ENCODE measurements at regions not wholly inside any gene's neighbourhood (a gene's known extent, or its start where the extent isn't known, plus 50 kb on each side); places are given as distances from the start of the nearest gene placed in this dataset.

GRCh38 chr22:48587236-48587865, 1240.3 kb downstream of the BRD1 start:
- no peaks in the 10 kb centered on the region for H3K9me2 ChIP-seq (replicated peaks; ENCODE audit: control insufficient read depth, low read length)
- no peaks in the 10 kb centered on the region for H3K27me3 ChIP-seq (ENCODE audit: control insufficient read depth, low read length)
- H3K4me1 ChIP-seq (ENCODE audit: control insufficient read depth, low read length): no peaks in the 10 kb centered on the region
- H3K27ac ChIP-seq (ENCODE audit: low read depth, low read length): no peak overlapping the region
- H4K20me1 ChIP-seq (ENCODE audit: control insufficient read depth, insufficient read depth, low read depth, low read length): no peaks in the 10 kb centered on the region
- H3K36me3 ChIP-seq (ENCODE audit: control insufficient read depth, low read length): no peaks in the 10 kb centered on the region
- H3K79me2 ChIP-seq (ENCODE audit: control insufficient read depth, low read length): no peaks in the 10 kb centered on the region
- no peak for TF ChIP-seq EZH2phosphoT487 (IDR thresholded peaks at IDR 0.05; ENCODE audit: borderline replicate concordance, low read length)
- TF ChIP-seq, protein P1, sequence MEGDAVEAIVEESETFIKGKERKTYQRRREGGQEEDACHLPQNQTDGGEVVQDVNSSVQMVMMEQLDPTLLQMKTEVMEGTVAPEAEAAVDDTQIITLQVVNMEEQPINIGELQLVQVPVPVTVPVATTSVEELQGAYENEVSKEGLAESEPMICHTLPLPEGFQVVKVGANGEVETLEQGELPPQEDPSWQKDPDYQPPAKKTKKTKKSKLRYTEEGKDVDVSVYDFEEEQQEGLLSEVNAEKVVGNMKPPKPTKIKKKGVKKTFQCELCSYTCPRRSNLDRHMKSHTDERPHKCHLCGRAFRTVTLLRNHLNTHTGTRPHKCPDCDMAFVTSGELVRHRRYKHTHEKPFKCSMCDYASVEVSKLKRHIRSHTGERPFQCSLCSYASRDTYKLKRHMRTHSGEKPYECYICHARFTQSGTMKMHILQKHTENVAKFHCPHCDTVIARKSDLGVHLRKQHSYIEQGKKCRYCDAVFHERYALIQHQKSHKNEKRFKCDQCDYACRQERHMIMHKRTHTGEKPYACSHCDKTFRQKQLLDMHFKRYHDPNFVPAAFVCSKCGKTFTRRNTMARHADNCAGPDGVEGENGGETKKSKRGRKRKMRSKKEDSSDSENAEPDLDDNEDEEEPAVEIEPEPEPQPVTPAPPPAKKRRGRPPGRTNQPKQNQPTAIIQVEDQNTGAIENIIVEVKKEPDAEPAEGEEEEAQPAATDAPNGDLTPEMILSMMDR (IDR thresholded peaks at IDR 0.05; ENCODE audit: low read depth, low read length, poor library complexity, severe bottlenecking): no peak
- no peak overlapping the region for H3K4me2 ChIP-seq (ENCODE audit: low read length)
- H3K9me3 ChIP-seq (ENCODE audit: control insufficient read depth, insufficient read depth, low read length): peaks cover 32% of the 10 kb centered on the region
- H3K4me3 ChIP-seq (ENCODE audit: low read length): no peak overlapping the region
- peaks cover 11% of the 10 kb centered on the region for H3F3A ChIP-seq (ENCODE audit: control insufficient read depth, insufficient read depth)

DNA sequence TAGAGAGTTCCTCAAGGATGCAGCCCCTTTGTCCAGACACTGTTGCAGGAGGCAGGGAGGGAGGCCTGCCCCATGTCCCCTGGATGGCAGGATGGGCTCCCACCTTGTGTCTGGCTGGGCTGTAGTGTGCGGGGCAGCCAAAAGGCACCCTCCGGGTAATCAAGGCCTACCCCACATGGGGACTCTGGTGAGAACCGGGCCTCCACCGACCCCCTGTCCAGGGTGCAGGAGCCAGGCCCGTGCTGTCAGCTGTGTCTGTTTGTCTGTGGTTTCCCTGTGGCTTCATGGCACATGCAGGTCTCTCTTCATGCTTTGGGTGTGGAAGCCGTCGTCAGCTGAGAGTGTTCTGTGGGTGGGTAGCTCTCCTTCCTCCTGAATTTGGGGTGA, 1240.9 kb downstream of the BRD1 start:
- no peak overlapping the region for H3K27ac ChIP-seq (ENCODE audit: low read depth, low read length)

DNA sequence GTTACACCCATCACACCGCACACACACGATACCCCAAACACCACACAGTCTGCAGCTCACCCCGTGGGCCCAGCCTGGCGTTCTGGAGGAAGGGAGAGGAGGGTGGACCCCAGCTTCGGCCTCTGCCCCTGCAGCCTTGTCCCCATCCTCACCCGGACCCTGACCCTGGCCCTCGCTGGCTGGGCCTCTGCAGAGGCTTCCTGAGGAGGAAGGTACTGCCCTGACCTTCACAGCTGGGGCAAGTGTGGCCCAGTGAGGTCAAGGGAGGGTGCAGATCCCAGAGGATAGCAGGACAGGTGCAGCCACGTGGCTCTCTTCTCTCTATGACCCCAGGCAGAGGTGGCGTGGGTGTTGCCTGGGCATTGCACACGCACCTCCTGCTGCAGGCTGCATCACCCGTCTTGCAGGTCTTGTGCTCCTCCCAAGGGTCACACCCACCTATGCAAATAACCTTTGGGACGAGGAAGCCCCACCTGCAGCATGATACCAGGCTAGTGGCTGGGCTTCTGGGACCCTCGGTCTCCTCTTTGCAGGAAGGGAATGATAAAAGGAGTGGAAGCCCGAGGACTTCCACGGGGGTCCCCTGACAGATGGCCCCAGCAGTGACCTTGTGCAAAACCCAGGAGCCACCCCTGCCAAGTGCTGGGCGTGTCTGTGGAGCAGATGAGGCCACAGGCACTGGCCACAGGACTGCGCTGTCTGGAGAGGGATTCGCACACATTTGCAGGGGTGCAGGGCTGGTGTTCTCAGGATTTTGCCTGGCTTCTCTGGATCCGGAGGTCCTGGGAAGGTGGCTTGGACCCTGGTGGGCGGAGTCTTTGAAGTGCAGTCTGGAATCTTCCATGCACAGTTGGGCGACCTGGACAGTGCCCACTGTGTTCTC, 1241.5 kb downstream of the BRD1 start:
- Histone ChIP-seq H3K4me3 (ENCODE audit: low read length) (no peak overlapping the region), H4K20me1 (ENCODE audit: control insufficient read depth, insufficient read depth, low read depth, low read length) (no peaks in the 10 kb centered on the region), H3F3A (ENCODE audit: control insufficient read depth, insufficient read depth) (peaks cover 11% of the 10 kb centered on the region), H3K4me2 (ENCODE audit: low read length) (no peak overlapping the region), H3K27ac (ENCODE audit: low read depth, low read length) (no peak overlapping the region), H3K4me1 (ENCODE audit: control insufficient read depth, low read length) (no peaks in the 10 kb centered on the region), H3K36me3 (ENCODE audit: control insufficient read depth, low read length) (no peaks in the 10 kb centered on the region), H3K27me3 (ENCODE audit: control insufficient read depth, low read length) (no peaks in the 10 kb centered on the region), H3K79me2 (ENCODE audit: control insufficient read depth, low read length) (no peaks in the 10 kb centered on the region), H3K9me2 (replicated peaks; ENCODE audit: control insufficient read depth, low read length) (no peaks in the 10 kb centered on the region), H3K9me3 (ENCODE audit: control insufficient read depth, insufficient read depth, low read length) (peaks cover 32% of the 10 kb centered on the region)
- no peak for TF ChIP-seq EZH2phosphoT487 (IDR thresholded peaks at IDR 0.05; ENCODE audit: borderline replicate concordance, low read length)
- TF ChIP-seq, protein P1 (IDR thresholded peaks at IDR 0.05; ENCODE audit: low read depth, low read length, poor library complexity, severe bottlenecking): no peak

More for the DNA sequence above, 1240.9 kb downstream of the BRD1 start:
- Histone ChIP-seq H3K27me3 (ENCODE audit: control insufficient read depth, low read length) (no peaks in the 10 kb centered on the region), H3K4me3 (ENCODE audit: low read length) (no peak overlapping the region), H3K4me2 (ENCODE audit: low read length) (no peak overlapping the region), H3K9me3 (ENCODE audit: control insufficient read depth, insufficient read depth, low read length) (peaks cover 32% of the 10 kb centered on the region), H3K79me2 (ENCODE audit: control insufficient read depth, low read length) (no peaks in the 10 kb centered on the region), H3F3A (ENCODE audit: control insufficient read depth, insufficient read depth) (peaks cover 11% of the 10 kb centered on the region), H3K36me3 (ENCODE audit: control insufficient read depth, low read length) (no peaks in the 10 kb centered on the region), H3K9me2 (replicated peaks; ENCODE audit: control insufficient read depth, low read length) (no peaks in the 10 kb centered on the region), H3K4me1 (ENCODE audit: control insufficient read depth, low read length) (no peaks in the 10 kb centered on the region), H4K20me1 (ENCODE audit: control insufficient read depth, insufficient read depth, low read depth, low read length) (no peaks in the 10 kb centered on the region)
- TF ChIP-seq, protein P1 (IDR thresholded peaks at IDR 0.05; ENCODE audit: low read depth, low read length, poor library complexity, severe bottlenecking): no peak
- TF ChIP-seq EZH2phosphoT487 (IDR thresholded peaks at IDR 0.05; ENCODE audit: borderline replicate concordance, low read length): no peak
